GM23338 (cell line): ENCODE measurements at regions not wholly inside any gene's neighbourhood (a gene's known extent, or its start where the extent isn't known, plus 50 kb on each side); places are given as distances from the start of the nearest gene placed in this dataset.

Source experiments
- ATAC-seq: fragments of 200-7000 bp; cut with Tn5 transposase; 3 replicates; pipeline ENCODE4 v1.9.1; 2020
- DNase-seq: peaks from one replicate; pipeline ENCODE4 v3.0.0-alpha.2; 2015; ENCODE audit warnings: low spot score
- H2AFZ ChIP-seq: fragments of 200-600 bp; sonication (generic); 2 replicates; pipeline ENCODE4 v1.8.0; 2016; ENCODE audit warnings: antibody characterized with exemption, mild to moderate bottlenecking, moderate library complexity
- H3F3A ChIP-seq: fragments of 200-600 bp; sonication (generic); replicated peaks from 2 replicates; pipeline ENCODE4 v1.8.0; 2017; ENCODE audit warnings: antibody characterized with exemption, mixed run types, low read depth
- H3K27ac ChIP-seq: fragments of 200-600 bp; sonication (generic); 2 replicates; pipeline ENCODE4 v1.6.1; 2016; ENCODE audit warnings: low read depth
- H3K27me3 ChIP-seq: fragments of 200-600 bp; sonication (generic); 2 replicates; pipeline ENCODE4 v1.8.0; 2016; ENCODE audit warnings: mild to moderate bottlenecking, mixed run types, moderate library complexity; ENCODE audit not compliant: insufficient read depth
- H3K36me3 ChIP-seq: fragments of 200-600 bp; sonication (generic); 2 replicates; pipeline ENCODE4 v1.8.0; 2016; ENCODE audit warnings: mild to moderate bottlenecking; ENCODE audit not compliant: insufficient read depth
- H3K4me1 ChIP-seq: fragments of 200-600 bp; sonication (generic); 2 replicates; pipeline ENCODE4 v1.8.0; 2016; ENCODE audit warnings: mild to moderate bottlenecking, moderate library complexity; ENCODE audit not compliant: insufficient read depth
- H3K4me2 ChIP-seq: fragments of 200-600 bp; sonication (generic); 2 replicates; pipeline ENCODE4 v1.7.1; 2017; ENCODE audit warnings: mixed run types
- H3K4me3 ChIP-seq: fragments of 200-600 bp; sonication (generic); 2 replicates; pipeline ENCODE4 v1.6.1; 2016; ENCODE audit warnings: mixed run types
- H3K79me2 ChIP-seq: fragments of 200-600 bp; sonication (generic); replicated peaks from 2 replicates; pipeline ENCODE4 v1.8.0; 2017; ENCODE audit warnings: mild to moderate bottlenecking; ENCODE audit not compliant: insufficient read depth
- H3K9me2 ChIP-seq: fragments of 200-600 bp; sonication (generic); 2 replicates; pipeline ENCODE4 v1.8.0; 2017; ENCODE audit not compliant: insufficient read depth
- H4K20me1 ChIP-seq: fragments of 200-600 bp; sonication (generic); replicated peaks from 2 replicates; pipeline ENCODE4 v1.8.0; 2017; ENCODE audit warnings: mild to moderate bottlenecking; ENCODE audit not compliant: insufficient read depth
- H3K27ac Mint-ChIP-seq: 2 replicates; pipeline ENCODE4 v1.8.0; 2020; ENCODE audit warnings: inconsistent platforms, mild to moderate bottlenecking, moderate library complexity, mixed read lengths
- H3K27me3 Mint-ChIP-seq: 3 replicates; pipeline ENCODE4 v1.8.0; 2022; ENCODE audit warnings: low read depth, mild to moderate bottlenecking, moderate library complexity, mixed read lengths, inconsistent platforms; ENCODE audit not compliant: insufficient read depth, poor library complexity
- H3K36me3 Mint-ChIP-seq: 3 replicates; pipeline ENCODE4 v1.8.0; 2021; ENCODE audit warnings: low read depth, mild to moderate bottlenecking, inconsistent platforms, moderate library complexity, mixed read lengths
- H3K4me1 Mint-ChIP-seq: 3 replicates; pipeline ENCODE4 v1.8.0; 2020; ENCODE audit warnings: mild to moderate bottlenecking, inconsistent platforms, mixed read lengths
- H3K4me3 Mint-ChIP-seq: 3 replicates; pipeline ENCODE4 v1.8.0; 2021; ENCODE audit warnings: moderate library complexity, mild to moderate bottlenecking, inconsistent platforms, mixed read lengths
- H3K9me3 Mint-ChIP-seq: 3 replicates; pipeline ENCODE4 v1.8.0; 2020; ENCODE audit warnings: moderate library complexity, mild to moderate bottlenecking, inconsistent platforms, mixed read lengths
- CTCF ChIP-seq, 2 experiments: fragments of 200-600 bp in 1 of 2; sonication (generic) in 1 of 2; conservative IDR thresholded peaks; 2 replicates each; pipeline versions ENCODE4 v1.5.1 to v1.6.1; 2016 to 2017; ENCODE audit warnings: antibody characterized with exemption in 2 of 2, low read depth in 2 of 2, mild to moderate bottlenecking in 2 of 2, moderate library complexity in 1 of 2
- ETS1 ChIP-seq: IDR thresholded peaks from 2 replicates; pipeline ENCODE4 v1.6.1; 2016; ENCODE audit warnings: antibody characterized with exemption
- EZH2phosphoT487 ChIP-seq: fragments of 200-600 bp; sonication (generic); IDR thresholded peaks from one replicate; pipeline ENCODE4 v1.8.1; 2018; ENCODE audit warnings: antibody characterized with exemption; ENCODE audit not compliant: unreplicated experiment
- JUNB ChIP-seq: IDR thresholded peaks from one replicate; pipeline ENCODE4 v1.6.1; 2016; ENCODE audit warnings: antibody characterized with exemption; ENCODE audit not compliant: unreplicated experiment
- NANOG ChIP-seq: IDR thresholded peaks from 2 replicates; pipeline ENCODE4 v1.6.1; 2016; ENCODE audit warnings: antibody characterized with exemption, borderline replicate concordance
- POLR2AphosphoS5 ChIP-seq: IDR thresholded peaks from 2 replicates; pipeline ENCODE4 v1.6.1; 2016; ENCODE audit warnings: antibody characterized with exemption, low read depth
- STAT1 ChIP-seq: IDR thresholded peaks from one replicate; pipeline ENCODE4 v1.6.1; 2016; ENCODE audit warnings: antibody characterized with exemption; ENCODE audit not compliant: unreplicated experiment
- ZNF114 ChIP-seq: fragments of 250-450 bp; sonication (Bioruptor Pico); IDR thresholded peaks from 2 replicates; pipeline ENCODE4 v1.5.0; 2020; ENCODE audit warnings: mild to moderate bottlenecking, moderate library complexity
- ZNF331 ChIP-seq: fragments of 250-450 bp; sonication (Bioruptor Pico); IDR thresholded peaks from 2 replicates; pipeline ENCODE4 v1.5.0; 2020; ENCODE audit warnings: low read depth, mild to moderate bottlenecking, moderate library complexity
- ZNF462 ChIP-seq: fragments of 250-450 bp; sonication (Bioruptor Pico); IDR thresholded peaks from 2 replicates; pipeline ENCODE4 v1.5.0; 2020; ENCODE audit warnings: mild to moderate bottlenecking, moderate library complexity
- TF ChIP-seq, protein P1 (sequence below): IDR thresholded peaks from one replicate; pipeline ENCODE4 v1.6.1; 2018; ENCODE audit warnings: antibody characterized with exemption; ENCODE audit not compliant: unreplicated experiment

- TF ChIP-seq, protein P1, sequence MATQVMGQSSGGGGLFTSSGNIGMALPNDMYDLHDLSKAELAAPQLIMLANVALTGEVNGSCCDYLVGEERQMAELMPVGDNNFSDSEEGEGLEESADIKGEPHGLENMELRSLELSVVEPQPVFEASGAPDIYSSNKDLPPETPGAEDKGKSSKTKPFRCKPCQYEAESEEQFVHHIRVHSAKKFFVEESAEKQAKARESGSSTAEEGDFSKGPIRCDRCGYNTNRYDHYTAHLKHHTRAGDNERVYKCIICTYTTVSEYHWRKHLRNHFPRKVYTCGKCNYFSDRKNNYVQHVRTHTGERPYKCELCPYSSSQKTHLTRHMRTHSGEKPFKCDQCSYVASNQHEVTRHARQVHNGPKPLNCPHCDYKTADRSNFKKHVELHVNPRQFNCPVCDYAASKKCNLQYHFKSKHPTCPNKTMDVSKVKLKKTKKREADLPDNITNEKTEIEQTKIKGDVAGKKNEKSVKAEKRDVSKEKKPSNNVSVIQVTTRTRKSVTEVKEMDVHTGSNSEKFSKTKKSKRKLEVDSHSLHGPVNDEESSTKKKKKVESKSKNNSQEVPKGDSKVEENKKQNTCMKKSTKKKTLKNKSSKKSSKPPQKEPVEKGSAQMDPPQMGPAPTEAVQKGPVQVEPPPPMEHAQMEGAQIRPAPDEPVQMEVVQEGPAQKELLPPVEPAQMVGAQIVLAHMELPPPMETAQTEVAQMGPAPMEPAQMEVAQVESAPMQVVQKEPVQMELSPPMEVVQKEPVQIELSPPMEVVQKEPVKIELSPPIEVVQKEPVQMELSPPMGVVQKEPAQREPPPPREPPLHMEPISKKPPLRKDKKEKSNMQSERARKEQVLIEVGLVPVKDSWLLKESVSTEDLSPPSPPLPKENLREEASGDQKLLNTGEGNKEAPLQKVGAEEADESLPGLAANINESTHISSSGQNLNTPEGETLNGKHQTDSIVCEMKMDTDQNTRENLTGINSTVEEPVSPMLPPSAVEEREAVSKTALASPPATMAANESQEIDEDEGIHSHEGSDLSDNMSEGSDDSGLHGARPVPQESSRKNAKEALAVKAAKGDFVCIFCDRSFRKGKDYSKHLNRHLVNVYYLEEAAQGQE, result no peak
- TF ChIP-seq EZH2phosphoT487 (no peak), NANOG (no peak), ZNF331 (CRISPR knock-in tag) (no peak)
Measured at GRCh38 chr4:136562834-136563233, 969.5 kb downstream of the PCDH18 start (continued).

- Mint-ChIP-seq H3K9me3 (no peaks in the 10 kb centered on the region), H3K4me1 (no peaks in the 10 kb centered on the region; the same call in 2 of the 3 replicates), H3K36me3 (no peaks in the 10 kb centered on the region), H3K4me3 (no peak overlapping the region), H3K27me3 (peaks cover 3% of the 10 kb centered on the region), H3K27ac (no peak overlapping the region)
- Histone ChIP-seq H3K79me2 (no peaks in the 10 kb centered on the region), H4K20me1 (no peaks in the 10 kb centered on the region), H3F3A (no peaks in the 10 kb centered on the region), H3K4me3 (no peak overlapping the region), H2AFZ (peak overlapping the region; percentile 16; the same call in 1 of the 2 replicates), H3K4me2 (no peak overlapping the region), H3K27me3 (no peaks in the 10 kb centered on the region), H3K27ac (no peak overlapping the region), H3K4me1 (no peaks in the 10 kb centered on the region), H3K9me2 (no peaks in the 10 kb centered on the region), H3K36me3 (no peaks in the 10 kb centered on the region)
- no peak for DNase-seq
- no peak for ATAC-seq
- no peak for TF ChIP-seq NANOG
- TF ChIP-seq ETS1, result no peak
- no peak for TF ChIP-seq JUNB
- TF ChIP-seq STAT1, result no peak
- TF ChIP-seq POLR2AphosphoS5, result no peak
- no peak for TF ChIP-seq CTCF (conservative IDR thresholded peaks at IDR 0.05; ENCODE audit: low read depth in 2 of 2)
- no peak for TF ChIP-seq EZH2phosphoT487
- TF ChIP-seq ZNF114 (CRISPR knock-in tag), result no peak
- no peak for TF ChIP-seq ZNF462 (CRISPR knock-in tag)
Measured at GRCh38 chr4:136558940-136559494, 973.3 kb downstream of the PCDH18 start.
